GM15510 (cell line): ENCODE measurements at regions not wholly inside any gene's neighbourhood (a gene's known extent, or its start where the extent isn't known, plus 50 kb on each side); places are given as distances from the start of the nearest gene placed in this dataset.

ENCODE experiments used
- POLR2A ChIP-seq: IDR thresholded peaks from 3 replicates; pipeline ENCODE4 v1.6.1; 2011; ENCODE audit warnings: borderline replicate concordance; ENCODE audit not compliant: insufficient read length; ENCODE audit errors: extremely low read depth

DNA sequence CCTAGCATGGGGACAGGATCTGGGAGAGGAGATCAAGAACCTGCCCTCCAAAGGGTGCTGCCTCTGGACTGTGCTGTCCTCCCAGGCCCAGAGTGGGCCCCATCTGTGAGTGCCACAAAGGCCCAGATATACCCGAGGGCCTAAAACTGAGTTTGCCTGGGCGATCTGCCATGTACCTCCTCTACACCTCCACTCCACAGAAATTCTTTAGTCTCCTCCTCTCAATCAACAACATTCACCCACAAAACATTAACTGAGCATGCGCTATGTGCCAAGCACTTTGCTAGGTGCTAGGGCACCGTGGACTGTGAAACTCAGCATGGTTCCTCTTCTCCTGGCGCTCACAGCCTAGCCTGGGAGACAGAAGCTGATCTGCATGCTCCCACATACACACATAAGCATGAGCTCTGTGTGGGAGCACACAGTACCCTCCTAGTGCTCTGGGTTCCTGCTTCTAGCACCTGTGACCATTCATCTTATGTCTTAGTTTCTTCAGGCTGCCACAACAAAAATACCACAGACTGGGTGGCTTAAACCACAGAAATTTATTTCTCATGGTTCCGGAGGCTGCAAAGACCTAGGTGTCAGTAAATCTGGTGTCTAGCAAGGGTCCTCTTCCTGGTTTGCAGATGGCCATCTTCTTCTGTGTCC lies 82.0 kb upstream of the FSTL4 start:
- TF ChIP-seq POLR2A, result no peak

GRCh38 chr5:133691448-133691847 lies 79.1 kb upstream of the FSTL4 start:
- no peak for TF ChIP-seq POLR2A

DNA sequence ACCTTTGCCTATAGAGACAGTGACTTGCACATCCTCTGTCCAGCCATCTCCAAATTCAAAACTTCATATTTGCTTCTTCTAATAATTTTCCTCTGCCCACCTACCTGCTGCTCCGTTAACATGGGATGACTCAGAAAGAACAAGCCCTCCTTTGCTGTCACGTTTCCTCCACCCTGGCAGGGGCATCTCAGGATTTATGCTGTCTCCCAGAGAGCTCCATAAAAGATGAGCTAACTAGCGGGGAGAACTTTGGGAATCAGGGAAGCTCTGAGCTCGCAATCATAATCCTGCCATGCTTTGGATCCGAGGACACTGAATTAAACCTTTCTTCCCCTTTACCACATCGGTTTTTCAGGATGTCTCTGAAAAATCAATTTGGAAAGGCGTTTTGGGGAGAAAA lies 78.4 kb upstream of the FSTL4 start:
- no peak for TF ChIP-seq POLR2A

DNA sequence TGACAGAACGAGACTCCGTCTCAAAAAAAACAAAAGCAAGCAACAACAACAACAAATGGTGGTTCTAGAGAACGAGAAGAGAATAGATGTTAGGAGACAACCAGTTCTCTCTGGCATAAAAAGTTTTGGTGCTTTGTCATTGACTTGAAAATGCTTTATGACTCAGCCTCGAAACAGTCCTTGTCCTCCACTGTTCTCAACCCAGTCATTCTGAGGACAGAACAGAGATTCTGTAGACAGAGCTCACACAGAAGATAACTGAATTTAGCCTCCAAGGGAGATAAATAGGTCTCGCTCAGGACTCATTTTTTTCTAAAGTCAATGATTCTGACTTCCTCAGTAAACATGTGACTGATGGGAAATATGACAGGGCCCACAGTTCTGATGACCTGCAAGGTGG lies 76.0 kb upstream of the FSTL4 start:
- no peak for TF ChIP-seq POLR2A

GRCh38 chr5:133687212-133688061 lies 75.1 kb upstream of the FSTL4 start:
- no peak for TF ChIP-seq POLR2A

GRCh38 chr5:133686566-133686965 lies 74.2 kb upstream of the FSTL4 start:
- TF ChIP-seq POLR2A, result no peak

DNA sequence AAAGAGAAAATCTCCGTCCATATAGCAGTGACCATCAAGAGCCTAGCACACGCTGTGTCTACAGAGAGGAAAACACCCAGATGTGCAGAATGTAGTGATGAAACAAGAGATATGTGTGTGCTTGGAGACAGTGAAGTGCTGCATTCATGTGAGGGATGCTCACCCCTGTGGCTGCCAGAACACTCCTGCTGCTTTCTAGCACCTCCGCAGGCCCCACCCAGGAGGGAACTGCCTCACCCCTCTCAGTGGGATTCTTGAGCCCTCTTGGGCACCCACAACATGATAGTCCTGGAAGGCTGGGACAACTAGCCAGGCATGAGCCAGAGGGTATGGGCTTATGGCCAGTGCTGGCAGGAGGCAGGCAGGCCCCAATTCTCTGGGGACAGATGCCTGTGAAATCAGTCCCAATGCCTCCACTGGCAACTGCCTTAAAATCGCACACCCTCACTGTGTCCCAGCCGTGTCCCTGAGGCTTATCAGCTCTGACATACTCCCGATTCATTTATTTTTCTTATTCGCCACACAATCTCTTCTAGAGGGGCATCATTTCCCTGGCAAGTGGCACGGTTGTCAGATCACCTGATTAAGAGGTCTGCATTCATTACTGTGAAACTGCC lies 73.2 kb upstream of the FSTL4 start:
- no peak for TF ChIP-seq POLR2A

- TF ChIP-seq POLR2A, result no peak
These were observed 71.6 kb upstream of the FSTL4 start for GRCh38 chr5:133683646-133684596.

DNA sequence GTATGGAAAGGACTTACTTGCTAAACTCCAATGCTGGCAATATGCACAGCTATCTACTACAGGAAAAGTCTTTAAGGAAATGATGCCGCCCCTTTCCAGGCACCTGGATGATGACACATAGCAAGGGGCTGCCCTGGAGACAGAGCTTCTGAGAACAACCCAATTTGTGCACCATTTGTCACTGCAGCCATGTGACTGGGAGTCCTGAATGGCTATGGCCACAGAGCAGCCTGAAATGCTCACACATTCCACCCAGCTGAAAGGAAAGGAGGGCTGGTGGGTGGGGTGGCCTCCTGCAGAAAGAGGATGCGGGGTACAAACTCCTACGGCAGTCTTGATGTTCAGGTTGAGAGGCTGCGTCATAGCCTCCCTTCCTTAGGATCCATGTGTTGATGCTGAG lies 70.1 kb upstream of the FSTL4 start:
- TF ChIP-seq POLR2A, result no peak

DNA sequence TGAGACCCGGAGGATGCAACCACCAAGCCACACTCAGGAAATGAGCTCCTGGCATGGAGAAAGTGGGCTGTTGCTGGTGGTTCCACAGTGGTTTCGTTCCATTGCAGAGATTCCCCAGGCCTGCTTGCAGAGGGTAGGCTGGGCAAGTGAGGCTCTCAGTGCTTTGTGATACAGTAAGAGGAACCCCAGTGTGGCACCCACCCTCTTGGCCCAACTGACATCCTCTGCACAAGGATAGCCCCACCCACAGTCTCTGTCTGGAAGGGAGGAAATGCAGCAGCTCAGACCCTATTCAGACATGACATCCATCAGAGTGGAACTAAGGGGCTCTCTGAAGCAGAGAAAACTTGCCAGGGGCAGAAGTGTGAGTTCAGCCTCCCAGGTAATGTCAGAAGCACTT lies 69.6 kb upstream of the FSTL4 start:
- TF ChIP-seq POLR2A, result no peak

GRCh38 chr5:133680830-133681565 lies 68.7 kb upstream of the FSTL4 start:
- no peak for TF ChIP-seq POLR2A

DNA sequence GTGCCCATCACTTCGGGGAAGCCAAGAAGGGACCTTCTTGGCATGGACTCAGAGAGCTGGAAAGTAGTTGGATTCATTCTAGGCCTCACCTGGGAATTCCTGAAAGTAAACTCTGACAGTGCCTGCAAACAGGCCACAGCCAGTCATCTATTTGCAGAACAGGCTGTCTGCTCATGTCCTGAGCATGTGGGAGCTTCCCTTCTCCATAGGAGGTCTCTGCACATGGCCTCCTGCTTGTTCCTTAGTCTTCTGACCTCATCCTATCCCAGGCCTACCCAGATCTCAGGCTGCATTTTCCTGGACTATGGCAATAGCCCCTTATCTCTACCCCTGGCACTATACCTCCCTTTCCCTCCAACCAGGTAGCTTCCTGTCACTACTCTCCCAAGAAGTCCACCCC lies 67.2 kb upstream of the FSTL4 start:
- TF ChIP-seq POLR2A, result no peak

GRCh38 chr5:133675376-133676154 lies 63.2 kb upstream of the FSTL4 start:
- no peak for TF ChIP-seq POLR2A
